ENCODE measurements at regions not wholly inside any gene's neighbourhood (a gene's known extent, or its start where the extent isn't known, plus 50 kb on each side); places are given as distances from the start of the nearest gene placed in this dataset.

DNA sequence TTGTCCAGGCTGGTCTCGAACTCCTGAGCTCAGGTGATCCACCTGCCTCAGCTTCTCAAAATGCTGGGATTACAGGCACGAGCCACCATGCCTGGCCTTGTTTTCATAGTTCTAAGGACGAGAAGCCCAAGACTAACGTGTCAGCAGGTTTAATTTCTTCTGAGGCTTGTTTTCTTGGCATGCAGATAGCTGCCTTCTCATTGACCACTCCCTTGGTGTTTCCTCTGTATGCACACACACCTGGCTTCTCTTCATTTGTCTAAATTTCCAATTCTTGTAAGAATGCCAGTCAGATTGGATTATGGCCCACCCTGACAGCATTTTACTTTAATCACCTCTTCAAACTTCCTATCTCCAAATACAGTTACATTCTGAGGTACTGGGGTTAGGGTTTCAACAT is 72.5 kb upstream of the CTSC start:
- TF ChIP-seq, protein P1, sequence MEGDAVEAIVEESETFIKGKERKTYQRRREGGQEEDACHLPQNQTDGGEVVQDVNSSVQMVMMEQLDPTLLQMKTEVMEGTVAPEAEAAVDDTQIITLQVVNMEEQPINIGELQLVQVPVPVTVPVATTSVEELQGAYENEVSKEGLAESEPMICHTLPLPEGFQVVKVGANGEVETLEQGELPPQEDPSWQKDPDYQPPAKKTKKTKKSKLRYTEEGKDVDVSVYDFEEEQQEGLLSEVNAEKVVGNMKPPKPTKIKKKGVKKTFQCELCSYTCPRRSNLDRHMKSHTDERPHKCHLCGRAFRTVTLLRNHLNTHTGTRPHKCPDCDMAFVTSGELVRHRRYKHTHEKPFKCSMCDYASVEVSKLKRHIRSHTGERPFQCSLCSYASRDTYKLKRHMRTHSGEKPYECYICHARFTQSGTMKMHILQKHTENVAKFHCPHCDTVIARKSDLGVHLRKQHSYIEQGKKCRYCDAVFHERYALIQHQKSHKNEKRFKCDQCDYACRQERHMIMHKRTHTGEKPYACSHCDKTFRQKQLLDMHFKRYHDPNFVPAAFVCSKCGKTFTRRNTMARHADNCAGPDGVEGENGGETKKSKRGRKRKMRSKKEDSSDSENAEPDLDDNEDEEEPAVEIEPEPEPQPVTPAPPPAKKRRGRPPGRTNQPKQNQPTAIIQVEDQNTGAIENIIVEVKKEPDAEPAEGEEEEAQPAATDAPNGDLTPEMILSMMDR (IDR thresholded peaks at IDR 0.05; ENCODE audit: insufficient read depth, low read length), result no peak
- no peak for DNase-seq (ENCODE audit: low read depth)
- H3K4me3 ChIP-seq (ENCODE audit: low read depth, low read length), result no peak overlapping the region

DNA sequence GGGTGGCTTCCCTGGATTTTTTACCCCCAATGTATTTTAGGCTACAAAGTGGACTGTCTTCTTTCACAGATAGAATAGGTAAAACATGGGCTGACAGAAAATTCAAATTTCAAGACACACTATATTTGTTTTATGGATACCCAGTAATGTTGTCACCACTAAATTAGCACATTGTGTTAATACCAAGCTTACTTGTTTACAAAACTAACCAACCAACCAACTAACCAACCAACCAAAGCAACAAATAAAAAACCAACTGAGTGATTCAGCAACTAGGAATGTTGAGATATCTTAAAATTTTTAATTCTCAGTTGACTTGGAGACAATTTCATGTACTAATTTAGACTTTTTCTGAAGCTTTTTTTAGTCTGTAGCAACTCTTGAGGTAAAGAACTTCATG is 69.3 kb upstream of the CTSC start:
- TF ChIP-seq, protein P1 (IDR thresholded peaks at IDR 0.05; ENCODE audit: insufficient read depth, low read length), result no peak
- no peak for DNase-seq (ENCODE audit: low read depth)
- H3K4me3 ChIP-seq (ENCODE audit: low read depth, low read length), result no peak overlapping the region

DNA sequence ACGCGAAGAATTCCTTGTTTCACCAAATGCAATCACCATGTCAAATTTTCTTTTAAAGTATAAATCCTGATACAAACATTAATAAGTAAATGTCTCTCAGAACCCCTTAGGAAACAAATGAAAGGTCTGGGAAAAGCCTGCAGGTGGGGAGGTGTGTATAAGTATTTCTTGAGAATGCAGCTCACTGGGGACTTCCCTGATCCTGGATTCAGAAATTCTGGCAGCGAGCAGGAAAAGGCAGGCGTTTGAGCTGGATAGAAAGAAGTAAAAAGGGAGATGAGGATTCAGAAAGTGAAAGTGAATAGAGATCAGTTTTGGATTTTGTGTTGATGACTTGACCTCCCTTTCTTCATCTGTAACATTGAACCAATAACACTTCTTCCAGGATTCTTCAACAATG is 68.3 kb upstream of the CTSC start:
- no peak overlapping the region for H3K4me3 ChIP-seq (ENCODE audit: low read depth, low read length)
- no peak for DNase-seq (ENCODE audit: low read depth)
- TF ChIP-seq, protein P1 (IDR thresholded peaks at IDR 0.05; ENCODE audit: insufficient read depth, low read length), result no peak

DNA sequence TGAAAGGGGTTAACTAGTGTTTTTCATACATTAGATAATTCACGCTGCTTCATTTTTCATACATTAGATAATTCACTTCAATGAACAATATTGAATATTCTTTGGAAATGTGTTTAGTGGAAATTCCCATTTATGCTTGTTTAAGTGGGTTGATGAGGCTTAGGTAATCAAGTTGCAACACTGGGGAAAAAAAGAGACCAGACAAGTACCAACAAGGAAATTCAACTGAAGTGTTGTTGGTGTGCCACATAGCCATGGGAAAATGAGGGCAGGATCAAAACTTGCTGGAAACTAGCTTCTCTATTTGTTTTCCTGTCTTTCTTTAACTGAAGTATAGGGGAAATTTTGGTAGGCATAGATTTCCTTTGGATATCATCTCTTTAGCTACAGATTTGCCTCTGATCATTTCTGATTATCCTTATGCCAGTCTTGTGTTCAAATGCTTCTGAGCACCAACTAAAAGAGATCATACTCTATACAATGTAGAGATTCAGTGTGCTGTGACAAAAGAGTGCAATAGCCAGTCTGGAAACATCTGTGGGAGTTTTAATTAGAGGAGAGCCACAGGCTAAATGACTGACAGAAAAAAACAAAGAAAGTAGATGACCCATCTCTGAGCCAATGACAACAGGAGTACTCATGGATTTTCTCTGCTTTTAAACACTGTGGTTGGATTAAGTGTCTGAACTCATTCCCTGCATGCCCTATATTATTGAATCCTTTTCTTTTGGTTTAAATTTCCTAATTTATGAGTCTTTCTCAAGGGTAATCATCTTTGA is 67.6 kb upstream of the CTSC start:
- TF ChIP-seq, protein P1 (IDR thresholded peaks at IDR 0.05; ENCODE audit: insufficient read depth, low read length), result no peak
- H3K4me3 ChIP-seq (ENCODE audit: low read depth, low read length), result no peak overlapping the region
- DNase-seq (ENCODE audit: low read depth), result no peak

DNA sequence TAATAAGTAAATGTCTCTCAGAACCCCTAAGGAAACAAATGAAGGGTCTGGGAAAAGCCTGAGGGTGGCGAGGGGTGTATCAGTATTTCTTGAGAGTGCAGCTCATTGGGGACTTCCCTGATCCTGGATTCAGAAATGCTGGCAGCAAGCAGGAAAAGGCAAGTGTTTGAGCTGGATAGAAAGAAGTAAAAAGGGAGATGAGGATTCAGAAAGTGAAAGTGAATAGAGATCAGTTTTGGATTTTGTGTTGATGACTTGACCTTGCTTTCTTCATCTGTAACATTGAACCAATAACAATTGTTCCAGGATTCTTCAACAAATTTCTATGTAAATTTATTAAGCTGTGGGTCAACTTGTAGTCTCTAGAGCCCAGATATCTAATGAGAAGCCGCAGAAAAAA is 66.9 kb upstream of the CTSC start:
- DNase-seq (ENCODE audit: low read depth), result no peak
- TF ChIP-seq, protein P1 (IDR thresholded peaks at IDR 0.05; ENCODE audit: insufficient read depth, low read length), result no peak
- no peak overlapping the region for H3K4me3 ChIP-seq (ENCODE audit: low read depth, low read length)

DNA sequence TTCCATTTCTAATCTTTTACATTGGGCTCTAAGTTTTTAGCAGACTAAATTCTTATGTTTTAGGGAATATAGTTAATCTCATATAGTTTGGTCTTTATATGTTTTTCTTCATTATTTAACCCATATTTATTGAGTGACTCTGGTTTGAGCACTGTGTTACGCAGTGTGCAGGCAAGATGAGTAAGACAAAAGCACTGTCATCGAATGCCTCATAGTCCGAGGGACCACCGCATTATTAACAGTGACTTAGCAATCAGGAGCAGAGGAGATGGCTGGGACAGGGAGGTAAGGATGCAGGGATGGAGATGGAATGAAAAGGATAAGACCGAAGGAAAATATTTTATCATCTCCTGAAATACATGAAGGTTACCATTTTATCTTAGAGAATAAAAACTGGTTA is 65.2 kb upstream of the CTSC start:
- no peak for DNase-seq (ENCODE audit: low read depth)
- TF ChIP-seq, protein P1 (IDR thresholded peaks at IDR 0.05; ENCODE audit: insufficient read depth, low read length), result no peak
- no peak overlapping the region for H3K4me3 ChIP-seq (ENCODE audit: low read depth, low read length)
